PC-3 (cell line): ENCODE measurements at regions not wholly inside any gene's neighbourhood (a gene's known extent, or its start where the extent isn't known, plus 50 kb on each side); places are given as distances from the start of the nearest gene placed in this dataset.

Experiments
- ATAC-seq: fragments of 200-7000 bp; cut with Tn5 transposase; 2 replicates; pipeline ENCODE4 v1.9.1; 2020; ENCODE audit warnings: mild to moderate bottlenecking, moderate library complexity
- BruUV-seq: library from RNA; stranded (reverse); fragments of 400-500 nt; replicated peaks from 2 replicates; lab custom pipeline; 2021; lab: Mats Ljungman, UMichigan
- CTCF ChIA-PET: fragments of 300-600 bp; sonication (Branson Sonifier 250); formaldehyde crosslinking; loops from one replicate; lab custom pipeline; 2022; ENCODE audit warnings: antibody characterized with exemption; lab: Charles Lee
- POLR2A ChIA-PET: fragments of 300-600 bp; sonication (Branson Sonifier 250); formaldehyde crosslinking; loops from one replicate; lab custom pipeline; 2022; ENCODE audit warnings: antibody characterized with exemption; ENCODE audit not compliant: unreplicated experiment; lab: Charles Lee
- DNase-seq: peaks from one replicate; pipeline ENCODE4 v3.0.0-alpha.2; 2015
- H2AFZ ChIP-seq: fragments of 300-600 bp; sonication (generic); 2 replicates; pipeline ENCODE4 v1.6.0; 2016; ENCODE audit warnings: antibody characterized with exemption, low read length
- H3F3A ChIP-seq: fragments of 300-600 bp; sonication (generic); one replicate; pipeline ENCODE4 v1.6.0; 2017; ENCODE audit warnings: antibody characterized with exemption, low read length, control low read depth, mild to moderate bottlenecking; ENCODE audit not compliant: unreplicated experiment
- H3K27ac ChIP-seq: fragments of 300-600 bp; sonication (generic); 2 replicates; pipeline ENCODE4 v1.5.1; 2016; ENCODE audit warnings: mild to moderate bottlenecking, low read length
- H3K27me3 ChIP-seq: fragments of 300-600 bp; sonication (generic); 2 replicates; pipeline ENCODE4 v1.6.1; 2016; ENCODE audit warnings: low read length, mixed read lengths
- H3K36me3 ChIP-seq: fragments of 300-600 bp; sonication (generic); 2 replicates; pipeline ENCODE4 v1.6.1; 2016; ENCODE audit warnings: low read depth, mixed run types, low read length, mixed read lengths
- H3K4me1 ChIP-seq: fragments of 300-600 bp; sonication (generic); 2 replicates; pipeline ENCODE4 v1.5.1; 2016; ENCODE audit warnings: low read length; ENCODE audit not compliant: insufficient read depth
- H3K4me2 ChIP-seq: fragments of 300-600 bp; sonication (generic); 2 replicates; pipeline ENCODE4 v1.6.0; 2016; ENCODE audit warnings: low read length
- H3K4me3 ChIP-seq: fragments of 300-600 bp; sonication (generic); 2 replicates; pipeline ENCODE4 v1.5.1; 2016; ENCODE audit warnings: mild to moderate bottlenecking, low read length, mixed read lengths
- H3K79me2 ChIP-seq: fragments of 300-600 bp; sonication (generic); 2 replicates; pipeline ENCODE4 v1.6.1; 2017; ENCODE audit warnings: low read length, mixed read lengths
- H3K9ac ChIP-seq: fragments of 300-600 bp; sonication (generic); 2 replicates; pipeline ENCODE4 v1.6.0; 2016; ENCODE audit warnings: mild to moderate bottlenecking, low read length
- H3K9me2 ChIP-seq: fragments of 300-600 bp; sonication (generic); replicated peaks from 2 replicates; pipeline ENCODE4 v1.6.1; 2016; ENCODE audit warnings: mixed run types, low read length, mixed read lengths
- H3K9me3 ChIP-seq: fragments of 300-600 bp; sonication (generic); 2 replicates; pipeline ENCODE4 v1.6.1; 2016; ENCODE audit warnings: low read length, mixed read lengths
- H4K20me1 ChIP-seq: fragments of 300-600 bp; sonication (generic); 2 replicates; pipeline ENCODE4 v1.6.1; 2016; ENCODE audit warnings: low read length, mixed read lengths
- EZH2 ChIP-seq: fragments of 300-600 bp; sonication (generic); IDR thresholded peaks from one replicate; pipeline ENCODE4 v1.6.1; 2017; ENCODE audit warnings: antibody characterized with exemption, mild to moderate bottlenecking, low read length; ENCODE audit not compliant: unreplicated experiment
- EZH2phosphoT487 ChIP-seq: fragments of 300-600 bp; sonication (generic); IDR thresholded peaks from 2 replicates; pipeline ENCODE4 v1.6.1; 2018; ENCODE audit warnings: mild to moderate bottlenecking, antibody characterized with exemption, low read length, borderline replicate concordance
- intact Hi-C: fragments of 100-400 bp; cut with micrococcal nuclease; formaldehyde crosslinking; loops from 2 replicates; pipeline ENCODE4 v1.9.0; 2023
- TF ChIP-seq, protein P1 (sequence below): fragments of 300-600 bp; sonication (generic); conservative IDR thresholded peaks from 2 replicates; pipeline ENCODE4 v1.5.1; 2017; ENCODE audit warnings: antibody characterized with exemption, low read depth, mild to moderate bottlenecking, low read length

DNA sequence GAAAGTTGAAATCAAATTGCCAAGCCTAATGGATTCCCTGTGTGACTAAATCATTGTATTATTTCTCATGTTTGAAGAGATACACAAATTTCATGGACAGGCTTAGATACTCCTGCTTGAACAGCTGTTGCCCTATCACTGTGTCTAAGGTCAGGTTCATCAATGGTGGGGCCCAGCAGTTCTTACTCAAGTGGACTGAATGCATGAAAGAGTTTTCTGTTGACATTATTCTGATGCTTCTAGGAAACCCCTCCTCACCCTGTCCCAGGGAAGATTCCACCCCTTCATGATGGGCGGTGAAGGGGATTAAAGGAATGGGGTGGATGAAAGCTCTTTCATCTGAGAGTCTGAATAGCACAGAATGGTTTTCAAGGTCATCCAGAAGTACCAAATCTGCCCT, 148.8 kb downstream of the INO80D start:
- TF ChIP-seq EZH2phosphoT487 (no peak), EZH2 (no peak)
- TF ChIP-seq, protein P1, sequence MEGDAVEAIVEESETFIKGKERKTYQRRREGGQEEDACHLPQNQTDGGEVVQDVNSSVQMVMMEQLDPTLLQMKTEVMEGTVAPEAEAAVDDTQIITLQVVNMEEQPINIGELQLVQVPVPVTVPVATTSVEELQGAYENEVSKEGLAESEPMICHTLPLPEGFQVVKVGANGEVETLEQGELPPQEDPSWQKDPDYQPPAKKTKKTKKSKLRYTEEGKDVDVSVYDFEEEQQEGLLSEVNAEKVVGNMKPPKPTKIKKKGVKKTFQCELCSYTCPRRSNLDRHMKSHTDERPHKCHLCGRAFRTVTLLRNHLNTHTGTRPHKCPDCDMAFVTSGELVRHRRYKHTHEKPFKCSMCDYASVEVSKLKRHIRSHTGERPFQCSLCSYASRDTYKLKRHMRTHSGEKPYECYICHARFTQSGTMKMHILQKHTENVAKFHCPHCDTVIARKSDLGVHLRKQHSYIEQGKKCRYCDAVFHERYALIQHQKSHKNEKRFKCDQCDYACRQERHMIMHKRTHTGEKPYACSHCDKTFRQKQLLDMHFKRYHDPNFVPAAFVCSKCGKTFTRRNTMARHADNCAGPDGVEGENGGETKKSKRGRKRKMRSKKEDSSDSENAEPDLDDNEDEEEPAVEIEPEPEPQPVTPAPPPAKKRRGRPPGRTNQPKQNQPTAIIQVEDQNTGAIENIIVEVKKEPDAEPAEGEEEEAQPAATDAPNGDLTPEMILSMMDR: no peak
- intact Hi-C loops: no loop called here
- Histone ChIP-seq H3K4me2 (no peak overlapping the region), H3K27me3 (peaks cover 11% of the 10 kb centered on the region; the same call in 1 of the 2 replicates), H3K4me1 (no peaks in the 10 kb centered on the region), H3K9me3 (no peaks in the 10 kb centered on the region), H3K9ac (no peak overlapping the region), H3K79me2 (no peaks in the 10 kb centered on the region), H4K20me1 (no peaks in the 10 kb centered on the region), H3K27ac (no peak overlapping the region), H3K9me2 (no peaks in the 10 kb centered on the region), H3K36me3 (no peaks in the 10 kb centered on the region), H3K4me3 (no peak overlapping the region), H2AFZ (no peak overlapping the region), H3F3A (no peaks in the 10 kb centered on the region)
- POLR2A ChIA-PET: no interaction called here
- DNase-seq (no peak), ATAC-seq (no peak)
- no TSS peak for BruUV-seq
- CTCF ChIA-PET: no interaction called here

DNA sequence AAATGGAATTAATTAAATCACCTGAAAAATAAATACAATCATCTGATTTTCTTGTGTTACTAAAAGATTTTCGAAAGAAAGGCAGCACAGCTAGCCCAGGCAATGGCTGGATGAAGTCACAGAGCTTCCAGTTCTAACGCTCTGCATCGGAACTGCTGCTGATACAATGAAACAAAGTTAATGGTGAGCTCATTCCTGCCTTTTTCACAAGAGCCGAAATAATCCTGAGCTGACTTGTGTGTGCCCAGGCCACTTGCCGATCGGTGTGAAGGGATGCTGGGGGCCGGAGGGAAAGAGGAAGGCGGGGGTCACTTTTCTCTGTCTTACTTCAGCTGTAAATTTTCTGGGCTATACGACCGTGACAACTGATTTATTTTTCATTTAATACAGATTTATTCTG, 149.5 kb downstream of the INO80D start:
- H4K20me1 ChIP-seq: no peaks in the 10 kb centered on the region
- H3K4me1 ChIP-seq: no peaks in the 10 kb centered on the region
- no peak overlapping the region for H3K27ac ChIP-seq
- H3K9me3 ChIP-seq: no peaks in the 10 kb centered on the region
- H3K27me3 ChIP-seq: peaks cover 11% of the 10 kb centered on the region; the same call in 1 of the 2 replicates
- H3K36me3 ChIP-seq: no peaks in the 10 kb centered on the region
- BruUV-seq: no TSS peak
- H3K79me2 ChIP-seq: no peaks in the 10 kb centered on the region
- ATAC-seq (no peak), DNase-seq (no peak)
- no peak overlapping the region for H3K9ac ChIP-seq
- CTCF ChIA-PET: interaction anchor here (0.6 to 1.1 kb wide), 6 partner anchors 9 to 256 kb away, joined by 3 to 7 read pairs (median 4); no protein-coding TSS in a partner anchor
- POLR2A ChIA-PET: interaction anchor here (0.6 kb wide), 1 partner anchor 187 kb away, joined by 3 read pairs; no protein-coding TSS in a partner anchor
- intact Hi-C loops: no loop called here
- H3K9me2 ChIP-seq: no peaks in the 10 kb centered on the region
- no peak overlapping the region for H3K4me3 ChIP-seq
- no peaks in the 10 kb centered on the region for H3F3A ChIP-seq
- no peak overlapping the region for H2AFZ ChIP-seq
- TF ChIP-seq EZH2 (no peak), EZH2phosphoT487 (no peak)
- TF ChIP-seq, protein P1: no peak
- H3K4me2 ChIP-seq: no peak overlapping the region

DNA sequence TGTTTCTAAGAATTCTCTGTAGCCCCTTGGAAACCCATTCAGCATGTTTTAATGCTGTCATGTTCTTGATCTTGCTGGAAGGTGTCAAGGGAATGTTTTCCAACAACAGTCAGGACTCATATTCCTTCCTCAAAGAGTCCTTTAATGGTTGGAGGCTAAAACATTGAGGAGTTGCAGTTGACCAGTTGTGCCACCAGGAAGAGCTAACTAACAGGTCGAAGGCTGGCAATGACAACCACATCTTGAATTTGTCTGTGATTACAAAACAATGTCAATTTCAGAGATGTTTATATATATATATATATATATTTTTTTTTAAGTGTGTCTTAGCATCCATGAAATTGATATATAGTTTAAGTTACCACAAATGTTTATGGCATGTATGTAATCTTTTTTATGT, 151.5 kb downstream of the INO80D start:
- no peaks in the 10 kb centered on the region for H3K9me2 ChIP-seq
- H3K4me2 ChIP-seq: no peak overlapping the region
- H3K9me3 ChIP-seq: no peaks in the 10 kb centered on the region
- H3K79me2 ChIP-seq: no peaks in the 10 kb centered on the region
- no TSS peak for BruUV-seq
- peaks cover 26% of the 10 kb centered on the region for H3K27me3 ChIP-seq
- ChIA-PET POLR2A (no interaction called here), CTCF (interaction anchor here (0.6 kb wide), 2 partner anchors 8 to 36 kb away, joined by 3 to 6 read pairs; no protein-coding TSS in a partner anchor)
- H3K27ac ChIP-seq: no peak overlapping the region
- no peaks in the 10 kb centered on the region for H3F3A ChIP-seq
- H2AFZ ChIP-seq: no peak overlapping the region
- H3K36me3 ChIP-seq: no peaks in the 10 kb centered on the region
- H3K4me1 ChIP-seq: no peaks in the 10 kb centered on the region
- no peak overlapping the region for H3K4me3 ChIP-seq
- H3K9ac ChIP-seq: no peak overlapping the region
- ATAC-seq (peak; percentile 56), DNase-seq (peak; percentile 33)
- intact Hi-C loops: no loop called here
- H4K20me1 ChIP-seq: no peaks in the 10 kb centered on the region
- TF ChIP-seq, protein P1: peak; percentile 35; the same call in 1 of the 2 replicates
- TF ChIP-seq EZH2: no peak
